Subcutaneous abdominal adipose tissue (tissue), 5 donors: ENCODE measurements at regions not wholly inside any gene's neighbourhood (a gene's known extent, or its start where the extent isn't known, plus 50 kb on each side); places are given as distances from the start of the nearest gene placed in this dataset.

Experiments used
- H3K27ac ChIP-seq: one replicate; pipeline ENCODE4 v1.7.0; 2013; ENCODE audit warnings: low read depth, mild to moderate bottlenecking, inconsistent platforms, low read length, moderate library complexity
- H3K27me3 ChIP-seq, 5 donors: one replicate each; pipeline ENCODE4 v1.7.0; 2013; ENCODE audit warnings: low read length in 5 of 5, inconsistent platforms in 1 of 5; ENCODE audit not compliant: control insufficient read depth in 5 of 5, insufficient read depth in 4 of 5
- H3K36me3 ChIP-seq, 5 donors: one replicate each; pipeline ENCODE4 v1.7.0; 2013; ENCODE audit warnings: low read length in 5 of 5; ENCODE audit not compliant: control insufficient read depth in 5 of 5, insufficient read depth in 5 of 5
- H3K4me1 ChIP-seq, 5 donors: one replicate each; pipeline ENCODE4 v1.7.0; 2013; ENCODE audit warnings: low read length in 5 of 5, mild to moderate bottlenecking in 3 of 5, moderate library complexity in 1 of 5; ENCODE audit not compliant: control insufficient read depth in 5 of 5, insufficient read depth in 5 of 5
- H3K4me3 ChIP-seq, 5 donors: one replicate each; pipeline ENCODE4 v1.7.0; 2013; ENCODE audit warnings: low read length in 5 of 5, low read depth in 1 of 5
- H3K9ac ChIP-seq, 5 donors: one replicate each; pipeline ENCODE4 v1.7.0; 2013; ENCODE audit warnings: low read length in 5 of 5, mild to moderate bottlenecking in 4 of 5, moderate library complexity in 3 of 5
- H3K9me3 ChIP-seq, 5 donors: one replicate each; pipeline ENCODE4 v1.7.0; 2013; ENCODE audit warnings: low read length in 5 of 5; ENCODE audit not compliant: control insufficient read depth in 5 of 5
- donor health status: healthy.
- donor health status: healthy.
- donor health status: healthy.
- donor health status: healthy.
- donor health status: healthy.

DNA sequence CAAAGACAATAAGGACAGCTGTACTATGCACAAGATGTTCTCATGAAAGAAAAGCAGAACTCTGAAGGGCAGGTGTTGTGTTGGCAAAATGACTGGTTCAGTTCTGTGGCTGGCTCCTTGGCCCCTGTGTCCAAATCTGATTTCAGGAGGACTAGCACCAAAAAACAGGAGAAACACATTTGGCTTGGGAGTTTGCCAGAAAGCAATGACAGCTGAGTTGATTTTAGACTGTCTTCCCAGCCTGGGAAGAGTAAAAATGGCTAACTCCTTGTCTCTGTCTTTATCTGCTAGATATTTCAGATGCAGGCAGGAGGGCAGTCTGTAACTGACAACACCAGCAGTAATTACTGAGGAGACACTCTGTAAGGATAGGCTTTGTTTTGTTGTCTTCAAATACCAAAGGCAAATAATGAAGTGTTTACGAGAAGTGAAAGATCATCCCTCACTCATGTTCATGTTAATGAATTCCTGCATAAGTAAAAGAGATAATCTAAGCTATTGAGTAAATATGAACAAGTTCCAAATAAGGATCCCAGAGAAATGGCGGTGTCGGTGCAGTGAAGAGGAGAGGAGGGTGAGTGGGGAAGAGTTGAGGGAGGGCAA is 989.0 kb downstream of the CDH11 start:
- H3K36me3 ChIP-seq = no peaks in the 10 kb centered on the region
- no peaks in the 10 kb centered on the region for H3K9me3 ChIP-seq
- H3K27me3 ChIP-seq = no peaks in the 10 kb centered on the region
- peak overlapping the region in 3 of 5 donors; percentile 12 to 38 (median 19) for H3K4me3 ChIP-seq
- H3K27ac ChIP-seq = no peak overlapping the region
- H3K4me1 ChIP-seq = peaks cover 0 to 13% (median 10%) of the 10 kb centered on the region in 5 donors
- no peak overlapping the region for H3K9ac ChIP-seq

- Histone ChIP-seq H3K27ac (no peak overlapping the region), H3K9me3 (no peaks in the 10 kb centered on the region), H3K9ac (no peak overlapping the region), H3K27me3 (no peaks in the 10 kb centered on the region), H3K4me1 (peaks cover 0 to 13% (median 10%) of the 10 kb centered on the region in 5 donors), H3K4me3 (no peak overlapping the region), H3K36me3 (no peaks in the 10 kb centered on the region)
Observed at GRCh38 chr16:64132190-64132589, 989.7 kb downstream of the CDH11 start.

- Histone ChIP-seq H3K36me3 (no peaks in the 10 kb centered on the region), H3K4me3 (no peak overlapping the region), H3K27ac (no peak overlapping the region), H3K4me1 (peaks cover 0 to 13% (median 10%) of the 10 kb centered on the region in 5 donors), H3K27me3 (no peaks in the 10 kb centered on the region), H3K9me3 (no peaks in the 10 kb centered on the region), H3K9ac (no peak overlapping the region)
Observed at GRCh38 chr16:64131423-64131822, 990.4 kb downstream of the CDH11 start.

DNA sequence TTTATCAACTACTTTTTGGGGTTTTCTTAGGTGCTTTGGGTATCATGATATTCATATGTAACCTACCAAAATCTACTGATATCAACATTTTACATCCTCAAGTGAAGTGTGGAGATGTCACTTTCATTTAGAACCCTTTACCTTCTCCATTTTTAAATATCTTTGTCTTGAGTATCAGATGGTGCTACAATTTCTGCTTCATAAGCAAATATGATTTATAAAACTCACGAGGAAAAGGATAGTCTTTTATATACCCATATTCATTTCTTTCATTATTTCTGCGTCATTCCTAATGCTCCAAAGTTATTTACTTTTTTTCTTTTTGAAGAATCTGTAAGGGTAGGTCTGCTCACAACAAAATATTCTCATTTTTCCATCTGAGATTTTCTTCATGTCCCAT is 991.7 kb downstream of the CDH11 start:
- Histone ChIP-seq H3K27me3 (no peaks in the 10 kb centered on the region), H3K9me3 (no peaks in the 10 kb centered on the region), H3K9ac (no peak overlapping the region), H3K4me1 (peaks cover 0 to 13% (median 10%) of the 10 kb centered on the region in 5 donors), H3K4me3 (no peak overlapping the region), H3K36me3 (no peaks in the 10 kb centered on the region), H3K27ac (no peak overlapping the region)

DNA sequence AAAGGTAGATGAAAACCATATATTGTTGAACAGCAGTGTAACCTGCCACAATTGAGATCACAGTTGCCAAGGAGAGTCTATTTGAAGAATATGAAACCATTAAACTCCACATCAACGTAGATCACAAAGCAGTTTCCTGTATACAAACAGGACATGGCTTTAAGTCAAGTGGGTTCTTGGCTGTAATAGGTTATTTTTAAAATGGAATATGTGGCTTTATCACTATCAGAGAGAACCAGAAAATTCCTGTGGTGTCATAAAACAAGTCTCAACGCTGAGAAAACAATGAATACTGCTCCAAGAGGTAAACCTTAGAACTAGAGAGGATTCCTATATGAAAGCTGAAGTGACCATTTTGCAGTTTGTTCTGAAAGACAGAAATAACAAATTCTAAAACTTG is 999.7 kb downstream of the CDH11 start:
- Histone ChIP-seq H3K36me3 (no peaks in the 10 kb centered on the region), H3K27ac (no peak overlapping the region), H3K27me3 (no peaks in the 10 kb centered on the region), H3K9ac (no peak overlapping the region), H3K4me1 (no peaks in the 10 kb centered on the region), H3K9me3 (no peaks in the 10 kb centered on the region), H3K4me3 (no peak overlapping the region)

DNA sequence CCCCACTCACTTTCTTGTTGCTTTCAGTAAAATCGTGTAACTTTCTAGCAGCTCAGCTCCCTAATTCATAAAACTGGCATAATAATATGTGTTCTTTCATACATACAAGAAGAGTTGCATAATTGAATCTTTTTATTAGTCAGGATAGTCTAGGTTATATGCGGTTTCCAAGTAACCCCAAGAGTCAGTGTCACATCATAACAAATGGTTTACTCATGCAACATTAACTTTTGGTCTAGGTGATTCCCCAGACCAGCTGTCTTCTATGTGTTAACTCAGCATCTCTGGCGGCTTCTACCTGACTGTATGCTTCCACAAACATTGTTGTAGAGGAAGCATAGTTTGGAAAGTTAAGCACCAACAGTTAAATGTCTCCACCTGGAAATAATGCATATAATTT is 1000.4 kb downstream of the CDH11 start:
- no peak overlapping the region for H3K4me3 ChIP-seq
- H3K4me1 ChIP-seq = no peaks in the 10 kb centered on the region
- no peak overlapping the region for H3K9ac ChIP-seq
- no peak overlapping the region for H3K27ac ChIP-seq
- no peaks in the 10 kb centered on the region for H3K9me3 ChIP-seq
- no peaks in the 10 kb centered on the region for H3K36me3 ChIP-seq
- H3K27me3 ChIP-seq = no peaks in the 10 kb centered on the region

DNA sequence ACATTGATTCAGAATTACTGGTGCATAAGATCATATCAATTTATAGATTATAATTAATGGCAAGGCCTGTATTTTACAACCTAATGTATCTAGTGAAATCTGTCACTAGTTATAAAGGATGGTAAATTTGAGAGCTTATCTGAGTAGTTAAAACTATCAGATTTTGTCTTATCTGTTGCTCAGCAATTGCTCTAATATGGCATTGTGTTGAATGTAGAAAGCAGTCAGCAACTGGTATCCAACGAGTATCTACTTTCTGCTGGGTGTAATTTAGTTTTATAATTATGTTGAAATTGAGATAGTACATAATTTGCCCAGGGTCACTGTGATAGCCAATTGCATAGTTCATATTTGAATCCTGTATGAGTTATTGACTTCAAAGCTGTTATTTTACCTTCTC is 1005.7 kb downstream of the CDH11 start:
- no peaks in the 10 kb centered on the region for H3K36me3 ChIP-seq
- H3K27me3 ChIP-seq = no peaks in the 10 kb centered on the region
- no peak overlapping the region for H3K4me3 ChIP-seq
- H3K9ac ChIP-seq = no peak overlapping the region
- no peak overlapping the region for H3K27ac ChIP-seq
- no peaks in the 10 kb centered on the region for H3K9me3 ChIP-seq
- H3K4me1 ChIP-seq = no peaks in the 10 kb centered on the region

GRCh38 chr16:64109241-64109640 is 1012.6 kb downstream of the CDH11 start:
- Histone ChIP-seq H3K4me3 (no peak overlapping the region), H3K9me3 (no peaks in the 10 kb centered on the region), H3K36me3 (no peaks in the 10 kb centered on the region), H3K27ac (no peak overlapping the region), H3K4me1 (no peaks in the 10 kb centered on the region), H3K27me3 (no peaks in the 10 kb centered on the region), H3K9ac (no peak overlapping the region)

DNA sequence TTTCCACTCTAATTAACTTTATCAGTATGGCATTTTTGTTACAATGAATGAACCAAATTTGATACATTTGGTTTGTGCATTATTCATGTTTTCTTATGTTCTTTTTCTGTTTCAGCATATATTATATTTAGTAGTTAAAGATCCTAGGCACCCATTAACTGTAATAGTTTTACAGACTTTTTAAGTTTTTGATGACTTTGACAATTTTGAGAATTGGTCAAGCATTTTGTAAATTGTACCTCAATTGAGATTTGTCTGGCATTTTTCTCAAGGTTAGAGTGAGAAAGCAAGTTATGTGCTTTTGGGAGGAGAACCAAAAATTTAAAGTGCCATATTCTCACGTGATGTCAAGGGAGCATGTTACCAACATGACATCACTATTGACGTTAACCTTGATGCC is 1019.2 kb downstream of the CDH11 start:
- Histone ChIP-seq H3K4me1 (no peaks in the 10 kb centered on the region), H3K4me3 (no peak overlapping the region), H3K9me3 (no peaks in the 10 kb centered on the region), H3K36me3 (no peaks in the 10 kb centered on the region), H3K9ac (no peak overlapping the region), H3K27me3 (no peaks in the 10 kb centered on the region), H3K27ac (no peak overlapping the region)

- H3K9ac ChIP-seq = no peak overlapping the region
- H3K36me3 ChIP-seq = no peaks in the 10 kb centered on the region
- H3K4me3 ChIP-seq = no peak overlapping the region
- H3K27ac ChIP-seq = no peak overlapping the region
- H3K4me1 ChIP-seq = no peaks in the 10 kb centered on the region
- H3K9me3 ChIP-seq = no peaks in the 10 kb centered on the region
- H3K27me3 ChIP-seq = no peaks in the 10 kb centered on the region
Observed at GRCh38 chr16:64098451-64098850, 1023.4 kb downstream of the CDH11 start.

DNA sequence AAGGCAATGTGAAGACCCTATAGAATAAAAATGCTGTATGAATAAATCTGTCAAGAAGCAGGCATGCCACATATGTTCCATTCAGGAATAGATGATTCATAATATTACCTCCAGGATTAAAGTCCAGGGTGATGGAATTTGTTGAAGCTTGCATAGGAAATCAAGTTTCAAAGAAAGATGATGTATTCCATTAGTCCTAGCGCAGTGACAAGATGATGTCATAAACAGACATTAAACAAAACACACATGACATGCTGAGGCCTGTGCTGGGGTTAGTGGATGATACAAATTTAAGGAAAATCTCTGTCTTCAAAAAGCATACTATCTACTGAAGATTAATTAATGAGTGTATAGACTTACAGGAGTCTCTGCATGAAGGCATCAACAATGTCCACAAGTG is 1025.2 kb downstream of the CDH11 start:
- no peaks in the 10 kb centered on the region for H3K9me3 ChIP-seq
- no peak overlapping the region for H3K27ac ChIP-seq
- no peaks in the 10 kb centered on the region for H3K36me3 ChIP-seq
- H3K4me1 ChIP-seq = no peaks in the 10 kb centered on the region
- no peak overlapping the region for H3K9ac ChIP-seq
- no peak overlapping the region for H3K4me3 ChIP-seq
- H3K27me3 ChIP-seq = no peaks in the 10 kb centered on the region
